ENCODE measurements at regions not wholly inside any gene's neighbourhood (a gene's known extent, or its start where the extent isn't known, plus 50 kb on each side); places are given as distances from the start of the nearest gene placed in this dataset.

DNA sequence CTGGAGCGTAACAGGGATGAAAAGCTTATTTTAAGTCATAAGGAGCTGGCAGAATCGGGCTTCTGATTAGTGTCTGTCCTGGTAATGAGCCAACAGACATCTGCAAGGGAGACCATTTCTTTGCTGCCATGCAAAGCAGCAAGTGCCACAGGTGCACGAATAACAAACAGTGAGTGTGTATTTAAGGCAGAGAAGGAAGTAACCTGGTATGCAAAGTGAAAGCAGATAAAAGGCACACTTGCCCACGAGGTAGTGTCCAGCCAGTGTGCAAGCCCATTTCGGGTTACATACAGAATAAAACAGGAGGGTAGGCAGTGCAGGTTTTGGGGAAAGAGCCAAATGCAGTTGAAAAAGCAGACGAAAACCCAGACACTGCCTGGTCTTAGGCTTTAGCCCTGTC is 1153.7 kb downstream of the SI start:
- DNase-seq (ENCODE audit: low read depth in 1 of 2, low spot score in 1 of 2) = no peak
- H3K27ac ChIP-seq = no peak overlapping the region
- no peaks in the 10 kb centered on the region for H3K9me3 ChIP-seq (ENCODE audit: low read depth)
- H3K4me3 ChIP-seq = no peak overlapping the region
- H3K27me3 ChIP-seq = no peaks in the 10 kb centered on the region
- H3K36me3 ChIP-seq = no peaks in the 10 kb centered on the region
- TF ChIP-seq CTCF (IDR thresholded peaks at IDR 0.05; ENCODE audit: low read depth, low read length) = no peak
- H3K4me1 ChIP-seq (ENCODE audit: low read depth) = no peaks in the 10 kb centered on the region

GRCh38 chr3:163919154-163919553 is 1159.1 kb downstream of the SI start:
- Histone ChIP-seq H3K36me3 (no peaks in the 10 kb centered on the region), H3K4me3 (no peak overlapping the region), H3K27me3 (no peaks in the 10 kb centered on the region), H3K9me3 (ENCODE audit: low read depth) (no peaks in the 10 kb centered on the region), H3K27ac (no peak overlapping the region), H3K4me1 (ENCODE audit: low read depth) (no peaks in the 10 kb centered on the region)
- no peak for TF ChIP-seq CTCF (IDR thresholded peaks at IDR 0.05; ENCODE audit: low read depth, low read length)
- no peak for DNase-seq (ENCODE audit: low read depth in 1 of 2, low spot score in 1 of 2)

DNA sequence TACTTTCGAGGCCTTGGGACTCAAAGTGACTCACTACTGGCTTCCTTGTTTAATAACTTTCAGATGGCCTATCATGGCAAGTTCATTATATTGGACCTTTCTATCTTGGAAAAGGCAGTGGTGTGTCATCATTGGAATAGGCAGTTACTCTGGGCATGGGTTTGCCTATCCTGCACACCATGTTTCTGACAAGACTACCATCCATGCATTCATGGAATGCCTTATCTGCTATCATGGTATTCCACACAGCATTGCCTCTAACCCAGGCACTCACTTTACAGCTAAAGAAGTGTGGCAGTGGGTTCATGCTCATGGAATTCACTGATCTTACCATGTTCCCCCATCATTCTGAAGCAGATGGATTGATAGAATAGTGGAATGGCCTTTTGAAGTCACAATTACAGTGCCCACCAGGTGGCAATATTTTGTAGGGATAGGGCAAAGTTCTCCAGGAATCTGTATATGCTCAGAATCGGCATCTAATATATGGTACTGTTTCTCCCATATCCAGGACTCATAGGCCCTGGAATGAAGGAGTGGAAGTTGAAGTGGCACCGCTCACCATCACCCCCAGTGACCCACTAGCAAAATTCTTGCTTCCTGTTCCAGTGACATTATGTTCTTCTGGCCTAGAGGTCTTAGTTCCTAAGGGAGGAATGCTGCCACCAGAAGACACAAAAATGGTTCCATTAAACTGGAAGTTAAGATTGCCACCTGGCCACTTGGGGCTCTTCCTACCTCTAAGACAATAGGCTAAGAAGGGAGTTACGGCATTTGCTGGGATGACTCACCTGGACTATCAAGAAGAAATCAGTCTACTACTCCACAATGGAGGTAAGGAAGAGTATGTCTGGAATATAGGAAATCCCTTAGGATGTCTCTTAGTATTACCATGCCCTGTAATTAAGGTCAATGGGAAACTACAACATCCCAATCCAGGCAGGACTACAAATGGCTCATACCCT is 1161.4 kb downstream of the SI start:
- Histone ChIP-seq H3K36me3 (no peaks in the 10 kb centered on the region), H3K4me3 (no peak overlapping the region), H3K9me3 (ENCODE audit: low read depth) (no peaks in the 10 kb centered on the region), H3K27me3 (no peaks in the 10 kb centered on the region), H3K27ac (no peak overlapping the region), H3K4me1 (ENCODE audit: low read depth) (no peaks in the 10 kb centered on the region)
- no peak for DNase-seq (ENCODE audit: low read depth in 1 of 2, low spot score in 1 of 2)
- no peak for TF ChIP-seq CTCF (IDR thresholded peaks at IDR 0.05; ENCODE audit: low read depth, low read length)

DNA sequence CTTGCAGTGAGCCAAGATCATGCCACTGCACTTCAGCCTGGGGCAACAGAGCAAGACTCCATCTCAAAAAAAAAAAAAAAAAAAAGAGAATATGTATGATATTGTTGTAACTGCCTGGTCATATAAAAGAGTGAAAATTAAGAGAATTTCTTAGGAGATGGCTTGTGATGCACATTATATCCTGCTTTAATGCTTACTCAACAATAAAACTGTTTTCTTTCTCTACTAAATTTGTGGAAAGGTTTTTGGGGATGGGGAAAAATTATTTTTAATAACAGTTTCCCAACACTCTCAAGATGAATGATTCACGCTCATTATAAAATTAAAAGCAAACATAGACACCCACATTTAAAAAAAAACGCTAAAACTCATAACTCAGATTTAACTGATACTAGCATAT is 1163.0 kb downstream of the SI start:
- Histone ChIP-seq H3K4me3 (no peak overlapping the region), H3K9me3 (ENCODE audit: low read depth) (no peaks in the 10 kb centered on the region), H3K4me1 (ENCODE audit: low read depth) (no peaks in the 10 kb centered on the region), H3K27me3 (no peaks in the 10 kb centered on the region), H3K36me3 (no peaks in the 10 kb centered on the region), H3K27ac (no peak overlapping the region)
- no peak for TF ChIP-seq CTCF (IDR thresholded peaks at IDR 0.05; ENCODE audit: low read depth, low read length)
- DNase-seq (ENCODE audit: low read depth in 1 of 2, low spot score in 1 of 2) = no peak

DNA sequence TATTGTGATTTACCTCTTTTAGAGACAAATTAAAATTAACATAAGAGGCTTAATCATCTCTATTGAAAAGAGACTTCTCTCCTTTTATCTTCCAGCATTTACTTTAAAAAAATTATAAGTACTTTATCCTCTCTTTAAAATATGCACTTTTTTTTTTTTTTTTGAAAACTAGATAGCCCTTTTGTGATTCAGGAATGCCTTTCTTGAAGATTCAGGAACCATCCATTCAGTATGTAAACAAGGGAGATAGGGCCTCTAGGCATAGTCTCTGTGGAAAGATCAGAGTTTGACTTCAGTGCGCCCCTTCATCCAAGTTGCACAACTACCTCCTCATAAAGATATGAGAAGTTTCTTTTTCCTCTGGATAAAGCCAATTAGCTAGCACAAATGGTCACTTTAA is 1163.7 kb downstream of the SI start:
- H3K9me3 ChIP-seq (ENCODE audit: low read depth) = no peaks in the 10 kb centered on the region
- no peaks in the 10 kb centered on the region for H3K36me3 ChIP-seq
- H3K4me3 ChIP-seq = no peak overlapping the region
- no peak for TF ChIP-seq CTCF (IDR thresholded peaks at IDR 0.05; ENCODE audit: low read depth, low read length)
- no peaks in the 10 kb centered on the region for H3K4me1 ChIP-seq (ENCODE audit: low read depth)
- no peak for DNase-seq (ENCODE audit: low read depth in 1 of 2, low spot score in 1 of 2)
- H3K27me3 ChIP-seq = no peaks in the 10 kb centered on the region
- no peak overlapping the region for H3K27ac ChIP-seq
